RKO (cell line): ENCODE measurements at regions not wholly inside any gene's neighbourhood (a gene's known extent, or its start where the extent isn't known, plus 50 kb on each side); places are given as distances from the start of the nearest gene placed in this dataset.
"Not testable (repeated sequence)": the region's sequence is repeated elsewhere in the genome, so short reads cannot be mapped to it uniquely, and the experiment has no call there.

Source experiments
- DNase-seq: peaks from one replicate; pipeline ENCODE4 v3.0.0-alpha.2; 2016; ENCODE audit warnings: low spot score

DNA sequence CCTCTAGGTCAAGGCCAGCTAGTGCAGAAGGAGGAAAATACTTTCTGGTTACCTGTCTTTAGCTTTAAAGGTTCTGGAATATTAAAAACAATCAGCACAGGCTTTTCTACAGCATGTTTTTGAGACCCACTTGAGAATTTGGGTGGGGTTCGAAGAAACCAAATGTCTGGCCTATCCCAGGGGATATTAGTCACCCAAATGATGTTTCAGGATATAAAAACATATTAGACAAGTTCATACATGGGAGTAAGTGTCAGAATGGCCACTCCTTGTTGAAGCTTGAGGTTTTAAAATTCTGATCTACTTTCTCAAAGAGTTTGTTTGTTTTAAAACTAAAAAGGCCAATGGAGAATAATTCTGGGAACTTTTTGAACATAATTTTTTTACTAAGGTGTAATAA is 158.6 kb upstream of the DLX2 start:
- no peak for DNase-seq

DNA sequence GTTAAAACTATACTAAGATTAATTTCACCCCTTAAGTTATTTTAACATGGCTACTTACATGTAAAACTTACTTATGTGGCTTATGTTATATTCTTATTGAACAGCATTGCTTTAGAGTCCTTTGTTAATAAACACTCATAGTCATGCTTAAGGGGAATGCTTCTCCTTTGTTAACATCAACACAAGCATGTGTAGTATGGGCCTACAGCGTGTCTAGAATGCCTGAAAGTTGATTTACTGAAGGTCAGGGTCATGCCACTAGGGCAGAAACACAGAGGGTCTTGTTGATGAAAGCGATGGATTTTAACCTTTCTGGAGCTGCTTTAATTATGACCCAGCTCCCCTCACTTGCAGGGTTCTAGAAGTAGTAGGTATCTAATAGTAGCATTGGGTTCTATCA is 159.8 kb upstream of the DLX2 start:
- no peak for DNase-seq

DNA sequence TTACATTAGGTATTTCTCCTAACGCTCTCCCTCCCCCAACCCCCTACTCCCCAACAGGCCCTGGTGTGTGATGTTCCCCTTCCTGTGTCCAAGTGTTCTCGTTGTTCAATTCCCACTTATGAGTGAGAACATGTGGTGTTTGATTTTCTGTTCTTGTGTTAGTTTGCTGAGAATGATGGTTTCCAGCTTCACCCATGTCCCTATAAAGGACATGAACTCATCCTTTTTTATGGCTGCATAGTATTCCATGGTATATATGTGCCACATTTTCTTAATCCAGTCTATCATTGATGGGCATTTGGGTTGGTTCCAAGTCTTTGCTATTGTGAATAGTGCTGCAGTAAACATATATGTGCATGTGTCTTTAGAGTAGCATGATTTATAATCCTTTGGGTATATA is 162.1 kb upstream of the DLX2 start:
- not testable (repeated sequence) for DNase-seq

DNA sequence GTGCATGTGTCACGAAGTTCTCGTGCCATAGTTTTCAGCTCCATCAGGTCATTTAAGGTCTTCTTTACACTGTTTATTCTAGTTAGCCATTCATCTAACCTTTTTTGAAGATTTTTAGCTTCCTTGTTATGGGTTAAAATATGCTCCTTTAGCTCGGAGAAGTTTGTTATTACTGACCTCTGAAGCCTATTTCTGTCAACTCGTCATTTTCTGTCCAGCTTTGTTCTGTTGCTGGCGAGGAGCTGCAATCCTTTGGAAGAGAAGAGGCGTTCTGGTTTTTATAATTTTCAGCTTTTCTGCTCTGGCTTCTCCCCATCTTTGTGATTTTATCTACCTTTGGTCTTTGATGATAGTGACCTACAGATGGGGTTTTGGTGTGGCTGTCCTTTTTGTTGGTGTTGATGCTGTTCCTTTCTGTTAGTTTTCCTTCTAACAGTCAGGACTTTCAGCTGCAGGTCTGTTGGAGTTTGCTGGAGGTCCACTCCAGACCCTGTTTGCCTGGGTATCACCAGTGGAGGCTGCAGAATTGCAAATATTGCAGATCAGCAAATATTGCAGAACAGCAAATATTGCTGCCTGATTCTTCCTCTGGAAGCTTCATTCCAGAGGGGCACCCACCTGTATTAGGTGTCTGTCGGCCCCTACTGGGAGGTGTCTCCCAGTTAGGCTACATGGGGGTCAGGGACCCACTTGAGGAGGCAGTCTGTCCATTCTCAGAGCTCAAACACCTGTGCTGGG is 157.7 kb upstream of the ITGA6 start:
- not testable (repeated sequence) for DNase-seq

DNA sequence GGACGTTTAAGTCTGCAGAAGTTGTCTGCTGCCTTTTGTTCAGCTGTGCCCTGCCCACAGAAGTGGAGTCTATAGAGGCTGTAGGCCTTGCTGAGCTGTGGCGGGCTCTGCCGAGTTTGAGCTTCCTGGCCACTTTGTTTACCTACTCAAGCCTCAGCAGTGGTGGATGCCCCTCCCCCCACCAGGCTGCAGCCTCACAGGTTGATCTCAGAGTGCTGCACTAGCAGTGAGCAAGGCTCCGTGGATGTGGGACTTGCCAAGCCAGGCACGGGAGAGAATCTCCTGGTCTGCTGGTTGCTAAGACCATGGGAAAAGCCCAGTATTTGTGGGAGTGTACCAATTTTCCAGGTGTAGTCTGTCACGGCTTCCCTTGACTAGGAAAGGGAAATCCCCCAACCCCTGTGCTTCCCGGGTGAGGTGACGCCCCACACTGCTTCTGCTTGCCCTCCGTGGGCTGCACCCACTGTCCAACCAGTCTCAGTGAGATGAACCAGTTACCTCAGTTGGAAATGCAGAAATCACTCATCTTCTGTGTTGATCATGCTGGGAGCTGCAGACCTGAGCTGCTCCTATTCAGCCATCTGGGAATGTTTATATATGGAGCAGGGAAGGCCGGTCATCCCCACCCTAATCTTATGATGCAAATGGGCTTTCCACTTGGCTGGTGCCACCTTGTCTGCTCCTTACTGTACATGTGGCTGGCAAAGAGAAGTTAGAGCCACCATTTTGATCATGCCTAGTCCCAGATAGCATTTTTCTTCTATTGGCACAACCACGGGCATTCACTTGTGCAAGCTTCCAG is 156.9 kb upstream of the ITGA6 start:
- DNase-seq, result no peak

DNA sequence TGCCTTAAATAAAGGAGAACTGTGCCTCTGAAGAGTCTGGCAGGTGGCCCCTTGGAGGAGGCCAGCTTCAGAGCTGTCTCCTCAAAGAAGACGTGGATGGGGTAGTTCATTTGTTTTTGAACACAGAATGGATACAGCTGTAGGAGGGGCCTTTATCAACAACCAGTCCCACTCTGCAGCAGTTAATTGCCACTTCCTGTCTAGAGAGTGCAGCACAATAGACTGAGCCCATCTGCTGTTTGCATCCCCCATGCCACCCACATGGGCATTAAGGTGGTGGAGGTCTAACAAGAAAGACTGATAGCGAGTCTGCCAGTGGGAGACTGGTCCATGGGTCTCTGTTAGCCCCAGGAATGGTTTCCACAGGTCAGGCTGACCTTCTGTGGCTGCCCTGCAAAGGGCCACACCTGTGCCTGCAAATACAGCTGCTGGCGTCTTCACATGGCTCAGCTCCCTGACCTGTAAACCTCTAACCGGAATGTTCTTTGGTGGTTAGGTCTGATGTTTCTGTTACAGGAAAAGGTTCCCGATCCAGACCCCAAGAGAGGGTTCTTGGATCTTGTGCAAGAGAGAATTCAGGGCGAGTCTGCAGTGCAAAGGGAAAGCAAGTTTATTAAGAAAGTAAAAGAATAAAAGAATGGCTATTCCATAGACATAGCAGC is 153.3 kb upstream of the ITGA6 start:
- DNase-seq, result no peak

DNA sequence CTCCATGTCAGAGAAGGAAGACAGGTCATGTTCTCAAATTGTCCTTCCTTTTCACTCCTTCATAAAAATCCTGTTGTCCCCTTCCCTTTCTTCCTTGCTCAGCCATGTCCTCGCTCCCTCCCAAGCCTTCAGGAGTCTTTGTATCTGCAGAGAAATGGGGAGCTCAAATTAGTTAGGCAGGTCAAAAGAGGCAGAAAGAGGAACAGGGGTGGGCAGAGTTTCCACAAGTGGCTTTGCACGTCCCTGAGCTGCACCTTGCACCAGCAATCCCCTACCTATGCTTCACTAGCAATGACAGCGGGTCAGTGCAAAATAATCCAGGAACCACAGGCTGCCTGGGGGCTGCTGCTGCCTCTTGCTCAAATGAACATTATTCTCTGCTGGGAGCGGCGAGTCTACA is 152.1 kb upstream of the ITGA6 start:
- no peak for DNase-seq

DNA sequence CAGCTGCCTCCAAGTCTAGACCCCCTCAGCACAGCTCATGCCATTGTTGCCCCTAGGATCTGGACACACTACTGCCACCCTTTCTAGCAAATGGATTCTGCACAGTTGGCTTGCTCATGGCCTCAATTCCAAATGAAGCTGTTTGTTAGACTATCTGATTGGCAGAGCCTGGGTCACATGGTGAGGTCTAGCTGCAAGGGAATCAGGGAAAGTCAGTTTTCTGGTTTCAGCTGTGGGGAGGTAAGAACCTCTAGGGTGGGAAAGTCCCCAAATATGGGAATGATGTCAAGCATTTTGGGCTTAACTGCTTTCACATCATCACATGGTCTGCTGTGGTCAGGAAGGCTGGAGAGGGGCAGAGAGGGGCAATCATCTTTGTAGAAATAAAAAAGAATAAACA is 150.4 kb upstream of the ITGA6 start:
- no peak for DNase-seq

DNA sequence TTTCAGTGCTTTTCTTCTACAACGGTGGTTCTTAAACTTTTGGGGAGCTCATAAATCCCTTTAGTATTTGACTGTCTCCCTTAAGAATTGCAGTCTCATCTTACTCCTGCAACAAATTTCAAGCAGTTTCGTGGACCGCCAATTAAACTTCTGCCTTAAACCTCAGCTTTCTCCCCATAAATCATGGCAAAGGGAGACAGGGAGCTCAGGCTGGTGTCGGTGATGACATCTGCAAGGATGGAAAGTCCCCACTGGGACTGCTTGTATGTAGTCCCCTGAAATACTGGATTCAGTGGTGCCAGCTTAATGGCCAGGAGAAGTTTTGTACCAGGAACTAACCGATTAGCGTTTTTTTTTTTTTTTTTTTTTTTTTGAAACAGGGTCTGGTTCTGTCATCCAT is 148.7 kb upstream of the ITGA6 start:
- DNase-seq, result no peak

DNA sequence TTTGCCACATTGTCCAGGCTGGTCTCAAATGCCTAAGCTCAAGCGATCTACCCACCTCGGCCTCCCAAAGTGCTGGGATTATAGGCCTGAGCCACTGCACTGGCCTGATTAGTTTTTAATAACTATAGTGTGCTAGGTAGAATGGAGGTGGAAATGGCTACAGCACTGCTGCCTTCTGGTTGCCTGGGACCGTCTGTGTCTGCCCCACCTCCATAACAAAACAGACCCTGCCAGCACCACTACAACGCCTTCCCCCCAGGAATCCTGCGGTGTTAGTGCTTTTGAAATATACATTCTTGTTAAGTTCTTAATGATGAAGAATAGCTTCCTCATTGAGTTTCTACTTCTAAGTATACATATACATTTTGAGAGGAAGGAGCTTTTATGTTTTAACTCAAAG is 148.2 kb upstream of the ITGA6 start:
- DNase-seq, result no peak

DNA sequence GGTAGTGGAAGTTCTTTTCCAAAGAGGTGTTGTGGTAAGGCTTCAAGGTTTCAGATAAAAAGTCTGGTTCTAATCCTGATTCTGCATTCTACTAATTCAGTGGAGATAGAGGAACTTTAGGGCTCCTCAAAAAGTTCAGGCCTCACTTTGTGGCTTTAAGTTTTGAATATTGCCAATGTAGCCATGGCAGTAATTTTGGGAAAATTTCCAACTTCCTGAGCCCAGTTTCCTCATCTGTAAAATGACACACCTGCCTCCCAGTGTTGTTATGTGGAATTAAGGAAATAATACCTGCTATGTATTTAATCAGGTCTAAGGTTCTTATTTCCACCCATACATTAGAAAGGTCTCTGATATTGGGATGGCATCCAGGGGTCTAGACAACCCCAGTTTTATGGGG is 147.6 kb upstream of the ITGA6 start:
- DNase-seq, result no peak

DNA sequence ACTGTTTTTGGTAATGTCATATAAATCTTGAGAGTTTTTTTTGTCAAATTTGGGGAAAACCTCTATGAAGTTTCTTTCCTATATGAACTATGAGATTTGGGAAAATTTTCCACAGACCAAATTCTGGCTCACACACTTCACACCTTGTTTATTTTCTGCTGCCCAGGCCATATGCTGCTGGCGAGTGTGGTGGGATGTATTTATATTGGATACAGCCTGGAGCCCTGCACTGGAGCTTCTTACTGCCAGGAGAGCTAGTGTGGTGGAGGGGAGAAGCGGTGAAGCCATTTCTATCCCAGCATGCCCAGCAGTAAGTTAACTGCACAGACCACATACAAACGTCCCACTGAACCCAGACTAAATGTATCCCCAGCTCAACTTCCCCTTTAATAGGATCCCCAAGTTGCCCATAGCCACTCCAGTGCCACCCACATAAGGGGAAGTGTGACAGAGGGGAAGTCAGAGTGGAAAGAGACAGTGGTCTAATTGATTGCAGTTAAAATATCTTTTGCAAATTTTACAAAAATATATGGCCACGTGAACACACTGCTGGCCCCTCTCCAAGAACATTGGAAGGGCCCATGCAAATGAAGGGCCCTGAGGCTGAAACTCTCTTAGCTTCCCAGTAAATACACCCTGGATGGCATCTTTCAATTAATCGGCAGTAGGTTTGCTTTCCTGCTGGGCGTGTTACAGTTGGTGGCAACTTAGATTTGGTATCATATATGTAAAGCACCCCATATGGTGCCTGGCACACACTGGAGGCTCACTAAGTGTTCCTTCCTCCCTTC is 146.6 kb upstream of the ITGA6 start:
- DNase-seq, result no peak

DNA sequence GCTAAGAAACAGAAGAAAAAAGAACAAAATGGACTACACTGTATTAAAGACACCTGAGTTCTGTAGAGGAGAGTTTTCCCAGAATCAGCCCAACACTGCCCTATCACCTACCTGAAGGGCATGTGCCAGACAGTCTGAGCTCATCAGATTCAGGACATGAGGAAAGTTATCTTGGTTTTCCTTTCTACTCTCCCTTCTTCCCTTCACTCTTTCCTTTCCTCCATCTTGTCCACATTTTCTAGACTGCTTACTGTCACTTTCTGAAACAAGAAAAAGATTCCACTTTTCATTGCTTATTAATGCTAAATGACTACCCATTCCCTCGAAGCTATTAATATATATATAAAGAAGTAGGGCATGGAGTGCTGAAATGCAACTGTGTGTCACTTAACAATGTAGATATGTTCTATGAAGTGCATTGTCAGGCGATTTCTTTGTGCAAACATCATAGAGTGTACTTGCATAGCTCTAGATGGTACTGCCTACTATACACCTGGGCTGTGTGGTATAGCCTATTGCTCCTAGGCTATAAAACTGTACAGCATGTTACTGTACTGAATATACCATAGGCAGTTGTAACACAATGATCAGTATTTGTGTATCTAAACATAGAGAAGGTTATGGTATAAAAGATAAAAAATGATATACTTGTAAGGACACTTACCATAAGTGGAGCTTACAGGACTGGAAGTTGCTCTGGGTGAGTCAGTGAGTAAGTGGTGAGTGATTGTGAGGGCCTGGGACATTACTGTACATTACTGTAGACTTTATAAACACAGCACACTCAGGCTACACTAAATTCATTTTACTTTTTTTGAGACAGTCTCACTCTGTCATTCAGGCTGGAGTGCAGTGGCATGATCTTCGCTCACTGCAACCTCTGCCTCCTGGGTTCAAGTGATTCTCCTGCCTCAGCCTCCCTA is 145.5 kb upstream of the ITGA6 start:
- peak; percentile 46 for DNase-seq

DNA sequence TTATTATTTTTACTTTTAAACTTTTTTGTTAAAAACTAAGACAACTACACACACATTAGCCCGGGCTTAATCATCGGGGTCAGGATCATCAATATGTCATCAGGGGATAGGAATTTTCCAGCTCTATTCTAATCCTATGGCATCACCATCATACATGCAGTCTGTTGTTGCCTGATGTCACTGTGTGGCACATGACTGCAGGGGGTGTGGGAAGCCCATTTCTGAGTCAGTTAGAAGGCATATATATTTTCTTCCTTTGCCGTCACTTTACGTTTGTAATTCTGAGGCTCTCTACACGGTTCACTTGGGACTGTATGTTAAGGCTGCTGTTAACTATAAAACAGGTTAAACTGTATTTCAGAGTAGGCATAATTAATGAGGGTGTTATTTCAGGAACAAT is 144.4 kb upstream of the ITGA6 start:
- peak; percentile 77 for DNase-seq

DNA sequence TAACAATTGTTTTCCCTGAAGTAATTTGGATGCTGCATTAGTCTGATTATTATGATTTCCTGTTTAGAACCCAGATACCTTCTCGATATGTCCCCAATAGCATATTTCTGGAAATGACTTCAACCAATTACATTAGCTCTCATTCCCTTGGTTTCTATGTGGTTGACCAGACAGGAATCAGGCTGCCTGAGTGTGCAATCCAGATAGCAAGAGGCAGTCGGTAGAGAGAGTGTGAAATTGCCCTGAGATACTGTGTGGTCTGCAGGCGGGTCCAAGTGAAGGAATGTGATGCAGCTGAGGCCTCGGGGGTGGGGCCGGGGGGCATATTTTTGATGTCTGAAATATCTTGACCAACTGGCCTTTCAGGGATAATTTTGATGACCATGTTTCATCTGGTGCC is 143.9 kb upstream of the ITGA6 start:
- no peak for DNase-seq

DNA sequence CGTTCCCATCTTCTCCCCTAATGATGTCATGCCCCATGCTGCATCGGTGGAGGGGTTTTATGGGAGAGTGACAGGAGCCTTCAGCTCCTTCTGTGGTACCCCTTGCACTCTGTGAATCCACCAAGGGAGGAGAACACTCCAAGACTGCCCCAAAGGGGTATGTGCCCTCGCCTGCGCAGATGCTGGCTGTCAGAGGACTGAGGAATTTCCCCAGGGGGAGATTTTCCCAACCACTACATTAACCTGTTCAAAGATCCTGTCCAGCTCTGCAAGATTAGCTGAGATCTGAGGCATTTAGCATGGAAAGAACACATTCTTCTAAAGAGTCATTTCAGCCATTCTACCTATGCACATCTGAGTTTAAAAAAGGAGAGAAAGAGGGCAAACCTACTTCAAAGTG is 143.2 kb upstream of the ITGA6 start:
- DNase-seq, result no peak

DNA sequence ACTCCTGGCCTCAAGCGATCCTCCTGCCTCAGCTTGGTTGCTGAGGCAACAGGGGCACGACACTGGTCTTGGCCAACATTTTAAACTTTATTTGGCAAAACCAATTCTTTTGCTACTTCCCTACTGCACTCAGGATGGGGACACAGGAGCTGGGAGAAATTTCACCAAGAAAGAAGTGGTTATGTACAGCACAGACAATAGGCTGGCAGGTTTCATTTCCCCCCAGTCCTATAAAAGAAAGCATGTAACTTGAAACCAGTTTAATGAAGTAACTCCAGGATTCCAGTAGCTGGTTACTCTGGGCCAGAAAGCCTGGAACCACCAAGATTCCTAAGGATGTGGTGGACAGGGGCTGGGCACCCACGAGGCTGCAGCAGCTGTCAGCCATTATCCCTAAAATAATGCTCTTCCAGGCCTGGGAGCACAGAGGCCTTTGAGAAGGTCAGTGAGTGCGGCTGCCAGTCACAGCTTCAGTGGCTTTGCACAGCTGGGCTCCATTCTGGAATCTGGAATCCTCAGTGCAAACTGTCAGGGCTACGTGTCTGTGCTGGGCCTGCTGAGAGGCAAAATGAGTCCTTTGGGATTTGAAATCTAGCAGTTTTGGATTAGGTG is 142.3 kb upstream of the ITGA6 start:
- no peak for DNase-seq

DNA sequence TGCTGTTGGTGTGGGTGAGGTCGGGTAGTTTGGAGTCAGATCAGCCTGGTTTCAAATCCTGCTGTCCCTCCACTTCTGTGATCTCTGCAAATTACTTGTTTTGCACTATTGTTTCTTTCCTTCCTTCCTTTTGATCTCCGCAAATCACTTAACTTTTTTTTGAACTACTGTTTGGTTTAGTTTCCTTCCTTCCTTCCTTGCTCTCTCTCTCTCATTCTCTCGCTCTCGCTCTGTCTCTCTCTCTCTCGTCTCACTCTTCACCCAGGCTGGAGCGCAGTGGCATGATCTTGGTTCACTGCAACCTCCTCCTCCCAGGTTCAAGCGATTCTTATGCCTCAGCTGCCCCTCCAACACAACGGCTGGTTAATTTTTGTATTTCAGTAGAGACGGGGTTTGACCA is 141.6 kb upstream of the ITGA6 start:
- no peak for DNase-seq

DNA sequence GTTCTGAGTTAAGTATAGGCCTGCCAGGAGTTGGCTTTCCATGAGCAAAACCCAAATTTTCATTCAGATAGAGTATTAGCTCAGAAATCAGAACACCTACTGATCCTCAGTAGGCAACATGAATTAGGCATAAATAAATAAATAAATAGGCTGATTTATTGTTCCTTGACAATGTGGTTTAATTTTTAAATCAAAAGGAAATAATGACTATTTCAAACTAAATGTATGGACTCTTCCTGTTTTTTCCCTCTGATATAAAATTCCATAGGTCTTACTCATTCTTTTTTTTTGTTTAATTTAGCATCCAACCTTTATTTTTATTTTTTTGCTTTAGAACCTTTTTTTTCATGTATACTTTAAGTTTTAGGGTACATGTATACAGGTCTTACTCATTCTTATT is 140.2 kb upstream of the ITGA6 start:
- DNase-seq, result no peak

DNA sequence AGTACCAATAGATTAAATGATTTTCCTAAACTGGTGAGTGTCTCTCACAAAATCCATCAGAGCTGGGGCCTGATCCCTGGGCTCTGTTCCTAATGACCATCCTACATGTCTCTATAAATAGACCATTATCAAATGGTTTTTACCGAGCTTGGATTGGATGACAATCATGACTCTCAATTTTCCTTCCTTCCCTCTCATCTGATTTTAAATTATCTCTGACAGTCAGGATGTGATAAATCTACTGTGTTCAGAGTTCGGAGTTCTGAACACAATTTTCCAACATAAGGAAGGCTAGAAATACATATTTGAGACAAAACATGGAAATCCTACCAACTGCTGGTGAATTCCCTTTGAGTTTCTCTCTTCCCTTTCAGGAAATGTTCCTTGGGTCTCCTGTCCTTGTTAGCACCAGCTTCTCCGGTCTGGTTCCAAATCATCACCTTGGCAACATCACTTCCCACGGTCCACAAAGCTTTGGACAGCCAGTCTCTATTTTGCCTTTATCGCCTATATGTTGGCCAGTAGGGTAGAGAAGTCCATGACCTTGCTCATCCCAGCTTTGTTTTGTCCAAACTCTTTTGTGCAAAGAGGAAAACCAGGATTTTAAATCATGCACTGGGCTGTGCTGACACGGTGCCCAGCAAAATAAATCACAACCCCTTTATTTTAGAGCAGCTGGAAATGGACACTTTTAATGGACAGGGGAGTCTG is 139.6 kb upstream of the ITGA6 start:
- no peak for DNase-seq
